GM20000 (cell line): ENCODE measurements at regions not wholly inside any gene's neighbourhood (a gene's known extent, or its start where the extent isn't known, plus 50 kb on each side); places are given as distances from the start of the nearest gene placed in this dataset.

Source experiments
- DNase-seq: peaks from one replicate; pipeline ENCODE4 v3.0.0; 2012; ENCODE audit warnings: low spot score
- TF ChIP-seq, protein P1 (sequence below): IDR thresholded peaks from 2 replicates; pipeline ENCODE4 v1.5.1; 2012; ENCODE audit warnings: mild to moderate bottlenecking, control low read depth; ENCODE audit errors: extremely low read depth, missing control alignments

DNA sequence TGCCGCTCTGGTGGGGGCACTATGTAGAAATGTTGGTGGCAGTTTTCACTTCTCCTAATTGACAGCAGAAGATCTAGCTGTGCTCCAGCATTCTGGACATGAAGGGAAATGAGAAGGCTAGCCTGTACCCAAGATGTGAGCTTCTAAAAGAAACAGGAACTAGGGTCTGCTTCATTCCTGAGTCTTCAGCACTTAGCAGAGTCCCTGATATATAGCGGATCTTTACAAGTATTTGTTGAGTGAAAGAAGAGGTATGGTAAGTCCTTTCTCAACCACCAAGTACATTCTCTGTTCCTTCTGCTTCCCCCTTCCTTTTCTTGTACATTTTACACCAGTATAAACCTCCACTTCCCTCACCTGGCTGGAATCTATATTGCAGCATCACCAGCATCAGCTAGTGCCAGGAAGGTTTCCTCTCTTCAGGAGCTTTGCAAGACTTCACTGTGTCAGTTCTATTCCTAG lies 408.3 kb upstream of the CADM1 start:
- TF ChIP-seq, protein P1, sequence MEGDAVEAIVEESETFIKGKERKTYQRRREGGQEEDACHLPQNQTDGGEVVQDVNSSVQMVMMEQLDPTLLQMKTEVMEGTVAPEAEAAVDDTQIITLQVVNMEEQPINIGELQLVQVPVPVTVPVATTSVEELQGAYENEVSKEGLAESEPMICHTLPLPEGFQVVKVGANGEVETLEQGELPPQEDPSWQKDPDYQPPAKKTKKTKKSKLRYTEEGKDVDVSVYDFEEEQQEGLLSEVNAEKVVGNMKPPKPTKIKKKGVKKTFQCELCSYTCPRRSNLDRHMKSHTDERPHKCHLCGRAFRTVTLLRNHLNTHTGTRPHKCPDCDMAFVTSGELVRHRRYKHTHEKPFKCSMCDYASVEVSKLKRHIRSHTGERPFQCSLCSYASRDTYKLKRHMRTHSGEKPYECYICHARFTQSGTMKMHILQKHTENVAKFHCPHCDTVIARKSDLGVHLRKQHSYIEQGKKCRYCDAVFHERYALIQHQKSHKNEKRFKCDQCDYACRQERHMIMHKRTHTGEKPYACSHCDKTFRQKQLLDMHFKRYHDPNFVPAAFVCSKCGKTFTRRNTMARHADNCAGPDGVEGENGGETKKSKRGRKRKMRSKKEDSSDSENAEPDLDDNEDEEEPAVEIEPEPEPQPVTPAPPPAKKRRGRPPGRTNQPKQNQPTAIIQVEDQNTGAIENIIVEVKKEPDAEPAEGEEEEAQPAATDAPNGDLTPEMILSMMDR, result no peak
- DNase-seq, result peak; percentile 28

DNA sequence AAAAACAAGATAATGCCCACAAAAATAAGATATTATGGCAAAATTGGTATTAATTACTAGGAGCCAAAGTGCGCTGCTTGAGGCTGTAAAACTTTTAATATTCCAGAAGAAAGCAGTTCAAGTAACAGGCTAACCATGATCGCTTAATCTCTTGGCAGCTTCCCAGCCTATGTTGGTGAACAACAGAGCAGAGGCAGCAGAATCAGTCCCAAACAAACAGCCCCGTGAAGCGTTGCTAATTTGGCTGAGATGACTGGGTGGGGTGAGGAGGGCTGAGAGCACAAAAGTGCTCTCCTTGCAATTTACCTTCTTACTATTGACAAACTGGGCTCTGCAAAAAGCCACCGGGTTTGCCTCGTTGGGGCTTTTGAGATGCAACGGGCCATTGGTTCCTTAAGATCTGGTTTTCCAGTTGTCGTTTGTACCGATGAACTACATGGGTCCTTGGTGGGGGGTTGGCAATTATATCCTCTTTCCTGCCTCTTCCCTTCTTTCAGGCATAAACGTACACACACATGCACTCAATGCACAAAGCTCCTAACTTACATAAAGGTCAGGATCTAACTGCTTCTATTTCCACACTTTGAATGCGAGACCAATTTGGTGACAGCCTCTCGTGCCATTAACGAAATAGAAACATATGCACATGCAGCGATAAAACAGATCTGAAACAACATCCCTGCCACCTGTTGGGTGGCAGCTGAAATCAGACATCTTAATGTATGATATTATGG lies 407.6 kb upstream of the CADM1 start:
- TF ChIP-seq, protein P1, result no peak

DNA sequence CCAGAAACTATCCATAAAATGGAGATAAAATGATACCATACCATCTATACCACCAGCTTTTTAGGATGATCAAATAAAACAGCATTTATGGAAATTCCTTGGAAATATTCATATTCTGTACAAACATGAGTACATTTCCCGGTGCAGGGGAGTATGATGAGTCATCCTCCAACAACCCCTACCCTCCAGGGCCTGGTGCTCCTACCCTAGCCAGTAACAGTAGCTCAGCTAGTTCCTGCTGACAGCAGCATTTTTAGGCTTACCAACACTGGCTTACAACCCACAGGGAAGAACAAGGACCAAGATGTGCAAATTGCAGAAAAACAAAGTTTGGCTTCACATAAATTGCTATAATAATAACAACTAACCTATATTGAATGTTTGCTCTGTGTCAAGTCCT lies 406.2 kb upstream of the CADM1 start:
- DNase-seq, result no peak
- TF ChIP-seq, protein P1, result no peak

More for the DNA sequence above, 407.6 kb upstream of the CADM1 start:
- DNase-seq, result no peak

DNA sequence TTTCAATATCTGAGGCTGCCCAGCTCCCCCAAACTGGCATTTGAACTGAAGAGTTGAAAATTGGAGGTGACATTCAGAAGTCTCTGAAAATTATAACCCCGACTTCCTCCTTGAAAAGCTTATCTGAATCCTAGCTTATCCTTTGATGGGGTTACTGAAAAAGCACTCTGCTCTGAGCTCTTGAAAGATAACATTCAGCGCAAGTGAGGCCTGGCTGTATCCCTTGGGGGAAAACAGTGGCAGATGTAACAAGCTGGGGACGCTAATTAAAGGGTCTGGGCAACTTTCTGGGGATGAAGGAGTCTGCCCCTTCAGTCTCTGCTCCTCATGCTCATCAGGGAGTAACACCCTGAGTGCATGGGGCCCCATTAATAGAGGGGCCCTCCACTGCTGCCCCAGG lies 402.0 kb upstream of the CADM1 start:
- no peak for DNase-seq
- TF ChIP-seq, protein P1, result no peak

DNA sequence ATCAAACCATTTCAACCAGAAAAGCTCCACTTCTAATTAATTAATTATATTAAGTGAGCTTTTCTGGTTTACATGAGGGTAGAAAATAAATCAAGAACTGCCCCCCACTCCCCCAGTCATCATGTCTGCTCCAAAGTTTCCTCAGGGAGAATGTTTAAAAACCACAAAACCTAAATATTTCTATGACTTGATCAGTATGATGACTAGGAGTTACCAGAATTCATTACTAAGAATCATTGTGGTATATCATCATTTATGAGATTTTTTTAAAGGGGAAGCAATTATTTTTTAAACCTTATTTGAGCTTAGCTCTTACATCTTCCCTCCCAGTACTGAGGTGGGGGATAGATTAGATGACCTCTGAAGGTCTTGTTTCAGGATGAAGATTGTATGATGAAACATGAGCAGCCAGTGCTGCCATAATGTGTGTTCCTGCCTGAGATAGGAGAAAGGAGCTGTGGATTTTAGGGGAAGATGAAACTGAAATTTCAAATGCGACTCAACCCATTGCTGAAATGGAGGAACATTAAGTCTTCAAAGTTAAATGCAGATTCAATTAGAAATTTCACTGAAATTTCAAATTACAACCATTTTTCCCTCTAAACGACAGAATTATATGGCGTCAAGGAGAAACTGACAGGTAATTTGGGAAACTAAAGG lies 401.3 kb upstream of the CADM1 start:
- TF ChIP-seq, protein P1, result no peak
- no peak for DNase-seq

DNA sequence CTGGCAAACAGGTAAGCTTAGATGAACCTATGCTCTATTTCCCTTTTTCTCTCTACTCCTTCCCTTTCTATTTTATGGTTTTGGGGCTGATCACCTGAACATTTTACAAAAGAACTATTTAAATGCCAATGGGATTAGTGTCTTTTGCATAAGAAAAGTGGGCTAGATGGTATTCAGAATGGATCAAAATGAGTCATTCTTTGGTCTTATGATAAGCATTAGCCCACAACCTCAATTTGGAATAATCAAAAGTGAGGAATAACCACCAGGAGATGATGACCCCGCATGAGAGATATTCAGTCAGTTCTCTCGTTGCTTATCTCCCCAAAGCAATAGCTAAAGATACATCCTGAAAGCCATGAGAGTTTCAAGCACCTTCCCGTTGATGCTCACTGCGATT lies 399.0 kb upstream of the CADM1 start:
- TF ChIP-seq, protein P1, result no peak
- DNase-seq, result no peak

DNA sequence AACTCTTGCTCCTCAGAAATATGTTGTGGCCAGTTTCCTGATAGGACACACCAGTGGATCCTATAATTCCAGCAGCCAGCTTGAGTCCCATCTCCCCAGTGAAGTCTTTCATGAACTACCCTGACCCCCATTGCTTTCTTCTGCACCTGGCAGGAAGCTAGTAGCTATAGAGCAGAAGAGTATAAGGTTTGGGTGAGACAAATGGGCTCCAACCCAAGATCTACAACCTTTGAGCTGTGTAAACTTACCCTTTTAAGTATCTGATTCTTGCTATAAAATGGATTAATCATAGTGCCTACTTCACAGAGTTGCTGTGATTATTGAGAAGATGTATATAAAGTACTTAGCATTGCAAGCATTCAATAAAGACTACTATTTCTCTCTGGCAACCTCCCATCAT lies 396.9 kb upstream of the CADM1 start:
- no peak for DNase-seq
- TF ChIP-seq, protein P1, result no peak
